ENCODE measurements at regions not wholly inside any gene's neighbourhood (a gene's known extent, or its start where the extent isn't known, plus 50 kb on each side); places are given as distances from the start of the nearest gene placed in this dataset.
"Not testable (repeated sequence)": the region's sequence is repeated elsewhere in the genome, so short reads cannot be mapped to it uniquely, and the experiment has no call there.

GRCh38 chr7:113030489-113030888 lies 56.1 kb downstream of the GPR85 start:
- H3K36me3 ChIP-seq (ENCODE audit: insufficient read depth, low read length) = no peaks in the 10 kb centered on the region
- H3K4me1 ChIP-seq (ENCODE audit: insufficient read depth, low read length) = 0 out of 2 replicates have a peak, but pooled peaks cover 3% of the 10 kb centered on the region
- no peak overlapping the region for H3K9ac ChIP-seq (ENCODE audit: low read depth, low read length)
- H3K9me3 ChIP-seq (ENCODE audit: control insufficient read depth, insufficient read depth, low read length) = no peaks in the 10 kb centered on the region

- no peak overlapping the region for H3K9ac ChIP-seq (ENCODE audit: low read depth, low read length)
- no peaks in the 10 kb centered on the region for H3K36me3 ChIP-seq (ENCODE audit: insufficient read depth, low read length)
- H3K9me3 ChIP-seq (ENCODE audit: control insufficient read depth, insufficient read depth, low read length) = no peaks in the 10 kb centered on the region
- no peaks in the 10 kb centered on the region for H3K4me1 ChIP-seq (ENCODE audit: insufficient read depth, low read length)
Measured at GRCh38 chr7:113026941-113027340, 59.7 kb downstream of the GPR85 start.

GRCh38 chr7:113017144-113017857 lies 69.3 kb downstream of the GPR85 start:
- H3K36me3 ChIP-seq (ENCODE audit: insufficient read depth, low read length); H3K4me1 ChIP-seq (ENCODE audit: insufficient read depth, low read length); H3K9ac ChIP-seq (ENCODE audit: low read depth, low read length); H3K9me3 ChIP-seq (ENCODE audit: control insufficient read depth, insufficient read depth, low read length): not testable (repeated sequence)

GRCh38 chr7:113015034-113015645 lies 71.5 kb downstream of the GPR85 start:
- Histone ChIP-seq H3K9ac (ENCODE audit: low read depth, low read length) (no peak overlapping the region), H3K36me3 (ENCODE audit: insufficient read depth, low read length) (no peaks in the 10 kb centered on the region), H3K9me3 (ENCODE audit: control insufficient read depth, insufficient read depth, low read length) (no peaks in the 10 kb centered on the region; the same call in 1 of the 2 replicates), H3K4me1 (ENCODE audit: insufficient read depth, low read length) (no peaks in the 10 kb centered on the region)

- Histone ChIP-seq H3K9ac (ENCODE audit: low read depth, low read length) (no peak overlapping the region), H3K4me1 (ENCODE audit: insufficient read depth, low read length) (no peaks in the 10 kb centered on the region), H3K36me3 (ENCODE audit: insufficient read depth, low read length) (no peaks in the 10 kb centered on the region), H3K9me3 (ENCODE audit: control insufficient read depth, insufficient read depth, low read length) (no peaks in the 10 kb centered on the region; the same call in 1 of the 2 replicates)
Measured at GRCh38 chr7:113013761-113014449, 72.7 kb downstream of the GPR85 start.

- H3K9ac ChIP-seq (ENCODE audit: low read depth, low read length); H3K36me3 ChIP-seq (ENCODE audit: insufficient read depth, low read length); H3K4me1 ChIP-seq (ENCODE audit: insufficient read depth, low read length); H3K9me3 ChIP-seq (ENCODE audit: control insufficient read depth, insufficient read depth, low read length): not testable (repeated sequence)
Measured at GRCh38 chr7:113012862-113013261, 73.8 kb downstream of the GPR85 start.

- H3K9me3 ChIP-seq (ENCODE audit: control insufficient read depth, insufficient read depth, low read length) = no peaks in the 10 kb centered on the region; the same call in 1 of the 2 replicates
- H3K9ac ChIP-seq (ENCODE audit: low read depth, low read length) = no peak overlapping the region
- H3K4me1 ChIP-seq (ENCODE audit: insufficient read depth, low read length) = no peaks in the 10 kb centered on the region
- no peaks in the 10 kb centered on the region for H3K36me3 ChIP-seq (ENCODE audit: insufficient read depth, low read length)
Measured at GRCh38 chr7:113010377-113010776, 76.2 kb downstream of the GPR85 start.

GRCh38 chr7:113008755-113009154 lies 77.9 kb downstream of the GPR85 start:
- Histone ChIP-seq H3K36me3 (ENCODE audit: insufficient read depth, low read length) (no peaks in the 10 kb centered on the region), H3K9ac (ENCODE audit: low read depth, low read length) (no peak overlapping the region), H3K9me3 (ENCODE audit: control insufficient read depth, insufficient read depth, low read length) (no peaks in the 10 kb centered on the region; the same call in 1 of the 2 replicates), H3K4me1 (ENCODE audit: insufficient read depth, low read length) (no peaks in the 10 kb centered on the region)

GRCh38 chr7:113004726-113005454 lies 81.7 kb downstream of the GPR85 start:
- Histone ChIP-seq H3K9me3 (ENCODE audit: control insufficient read depth, insufficient read depth, low read length) (no peaks in the 10 kb centered on the region), H3K9ac (ENCODE audit: low read depth, low read length) (no peak overlapping the region), H3K36me3 (ENCODE audit: insufficient read depth, low read length) (no peaks in the 10 kb centered on the region), H3K4me1 (ENCODE audit: insufficient read depth, low read length) (no peaks in the 10 kb centered on the region)

GRCh38 chr7:113000316-113001020 lies 86.2 kb downstream of the GPR85 start:
- H3K4me1 ChIP-seq (ENCODE audit: insufficient read depth, low read length) = no peaks in the 10 kb centered on the region
- H3K9ac ChIP-seq (ENCODE audit: low read depth, low read length) = no peak overlapping the region
- H3K36me3 ChIP-seq (ENCODE audit: insufficient read depth, low read length) = no peaks in the 10 kb centered on the region
- H3K9me3 ChIP-seq (ENCODE audit: control insufficient read depth, insufficient read depth, low read length) = no peaks in the 10 kb centered on the region

GRCh38 chr7:112997831-112998230 lies 88.8 kb downstream of the GPR85 start:
- Histone ChIP-seq H3K9ac (ENCODE audit: low read depth, low read length) (no peak overlapping the region), H3K36me3 (ENCODE audit: insufficient read depth, low read length) (no peaks in the 10 kb centered on the region), H3K4me1 (ENCODE audit: insufficient read depth, low read length) (no peaks in the 10 kb centered on the region), H3K9me3 (ENCODE audit: control insufficient read depth, insufficient read depth, low read length) (no peaks in the 10 kb centered on the region)

- no peaks in the 10 kb centered on the region for H3K9me3 ChIP-seq (ENCODE audit: control insufficient read depth, insufficient read depth, low read length)
- H3K9ac ChIP-seq (ENCODE audit: low read depth, low read length) = no peak overlapping the region
- no peaks in the 10 kb centered on the region for H3K36me3 ChIP-seq (ENCODE audit: insufficient read depth, low read length)
- no peaks in the 10 kb centered on the region for H3K4me1 ChIP-seq (ENCODE audit: insufficient read depth, low read length)
Measured at GRCh38 chr7:112996331-112996871, 90.2 kb downstream of the GPR85 start.

GRCh38 chr7:112995059-112995824 lies 91.4 kb downstream of the GPR85 start:
- H3K4me1 ChIP-seq (ENCODE audit: insufficient read depth, low read length) = no peaks in the 10 kb centered on the region
- no peak overlapping the region for H3K9ac ChIP-seq (ENCODE audit: low read depth, low read length)
- no peaks in the 10 kb centered on the region for H3K9me3 ChIP-seq (ENCODE audit: control insufficient read depth, insufficient read depth, low read length)
- H3K36me3 ChIP-seq (ENCODE audit: insufficient read depth, low read length) = no peaks in the 10 kb centered on the region

Measured in ES-I3 (cell line).